ENCODE measurements at regions not wholly inside any gene's neighbourhood (a gene's known extent, or its start where the extent isn't known, plus 50 kb on each side); places are given as distances from the start of the nearest gene placed in this dataset.

GRCh38 chr2:23131066-23131575 is 253.9 kb upstream of the KLHL29 start:
- BruUV-seq (replicated peaks) = no TSS peak
- in situ Hi-C loops (cut with HindIII; ENCODE audit: extremely low pct_ligation_motif_present, low pct_unique_long_range_greater_than_20kb) = no loop called here

GRCh38 chr2:23132000-23132399 is 253.0 kb upstream of the KLHL29 start:
- Histone ChIP-seq H3K27me3 (ENCODE audit: control insufficient read depth in 1 of 2, insufficient read depth in 2 of 2, low read length in 2 of 2) (no peaks in the 10 kb centered on the region), H3K4me2 (ENCODE audit: low read depth, low read length) (no peak overlapping the region), H3K27ac (ENCODE audit: extremely low read length, insufficient read depth, low read length) (no peak overlapping the region), H3K9ac (ENCODE audit: insufficient read depth, low read depth, low read length) (no peak overlapping the region), H4K20me1 (ENCODE audit: insufficient read depth, low read length) (no peaks in the 10 kb centered on the region), H3K79me2 (ENCODE audit: insufficient read depth, low read length) (no peaks in the 10 kb centered on the region), H3K4me3 (replicated peaks in 1 of 3; ENCODE audit: insufficient read depth in 1 of 3, low read depth in 2 of 3, low read length in 3 of 3) (no peak overlapping the region), H3K9me3 (ENCODE audit: low read length) (peaks cover 11% of the 10 kb centered on the region), H3K36me3 (replicated peaks in 1 of 2; ENCODE audit: control insufficient read depth in 1 of 2, insufficient read depth in 2 of 2, low read length in 2 of 2) (no peaks in the 10 kb centered on the region), H3K4me1 (ENCODE audit: insufficient read depth, low read length) (peaks cover 13% of the 10 kb centered on the region), H2AFZ (ENCODE audit: low read length) (no peak overlapping the region)
- intact Hi-C loops (cut with micrococcal nuclease; ENCODE audit: unreplicated experiment) (no loop called here), in situ Hi-C loops (cut with HindIII; ENCODE audit: extremely low pct_ligation_motif_present, low pct_unique_long_range_greater_than_20kb) (no loop called here)
- ATAC-seq (no peak), DNase-seq (ENCODE audit: low spot score) (no peak), FAIRE-seq (no peak)
- ChIA-PET CTCF (ENCODE audit: low intra/inter-chr PET ratio, low total read pairs) (no interaction called here), POLR2A (no interaction called here)
- 43% methylated on average over 2 of the region's 2 CpGs for WGBS (ENCODE audit: low lambda C conversion rate)
- BruUV-seq (replicated peaks) = no TSS peak
- no peak for TF ChIP-seq ZSCAN29 (CRISPR knock-in tag; conservative IDR thresholded peaks at IDR 0.05)

More at GRCh38 chr2:23131066-23131575, 253.9 kb upstream of the KLHL29 start:
- ChIA-PET POLR2A (no interaction called here), CTCF (ENCODE audit: low intra/inter-chr PET ratio, low total read pairs) (no interaction called here)
- peaks cover 14% of the 10 kb centered on the region for H3K4me1 ChIP-seq (ENCODE audit: insufficient read depth, low read length)
- no peak overlapping the region for H3K4me2 ChIP-seq (ENCODE audit: low read depth, low read length)
- DNase-seq (ENCODE audit: low spot score) (no peak), ATAC-seq (no peak), FAIRE-seq (no peak)
- H3K27me3 ChIP-seq (ENCODE audit: control insufficient read depth in 1 of 2, insufficient read depth in 2 of 2, low read length in 2 of 2) = no peaks in the 10 kb centered on the region
- no peak overlapping the region for H3K27ac ChIP-seq (ENCODE audit: extremely low read length, insufficient read depth, low read length)
- intact Hi-C loops (cut with micrococcal nuclease; ENCODE audit: unreplicated experiment) = no loop called here
- H2AFZ ChIP-seq (ENCODE audit: low read length) = no peak overlapping the region
- no peak overlapping the region for H3K4me3 ChIP-seq (replicated peaks in 1 of 3; ENCODE audit: insufficient read depth in 1 of 3, low read depth in 2 of 3, low read length in 3 of 3)
- WGBS (ENCODE audit: low lambda C conversion rate) = 33% methylated on average over 4 of the region's 4 CpGs
- TF ChIP-seq ZNF468 (CRISPR knock-in tag; IDR thresholded peaks at IDR 0.05) = no peak
- no peak for TF ChIP-seq RNF219 (CRISPR knock-in tag; IDR thresholded peaks at IDR 0.05)
- TF ChIP-seq ZNF329 (CRISPR knock-in tag; IDR thresholded peaks at IDR 0.05; ENCODE audit: low read depth) = no peak
- TF ChIP-seq ERF (CRISPR knock-in tag; IDR thresholded peaks at IDR 0.05) = no peak
- no peak for TF ChIP-seq MATR3 (CRISPR knock-in tag; IDR thresholded peaks at IDR 0.05)
- H3K36me3 ChIP-seq (replicated peaks in 1 of 2; ENCODE audit: control insufficient read depth in 1 of 2, insufficient read depth in 2 of 2, low read length in 2 of 2) = no peaks in the 10 kb centered on the region
- peaks cover 11% of the 10 kb centered on the region for H3K9me3 ChIP-seq (ENCODE audit: low read length)
- no peaks in the 10 kb centered on the region for H3K79me2 ChIP-seq (ENCODE audit: insufficient read depth, low read length)
- no peak overlapping the region for H3K9ac ChIP-seq (ENCODE audit: insufficient read depth, low read depth, low read length)
- H4K20me1 ChIP-seq (ENCODE audit: insufficient read depth, low read length) = no peaks in the 10 kb centered on the region

All from HepG2 (cell line).